ENCODE measurements at regions not wholly inside any gene's neighbourhood (a gene's known extent, or its start where the extent isn't known, plus 50 kb on each side); places are given as distances from the start of the nearest gene placed in this dataset.

GRCh38 chr9:85213650-85214607, 527.8 kb downstream of the AGTPBP1 start:
- H3K36me3 ChIP-seq (ENCODE audit: control insufficient read depth in 2 of 3, insufficient read depth in 3 of 3, low read length in 3 of 3) = no peaks in the 10 kb centered on the region
- no peaks in the 10 kb centered on the region for H3K27me3 ChIP-seq (ENCODE audit: control insufficient read depth, insufficient read depth, low read length)
- DNase-seq (no peak), FAIRE-seq (no peak)
- H3K4me1 ChIP-seq (ENCODE audit: control insufficient read depth in 2 of 3, insufficient read depth in 2 of 3, low read depth in 1 of 3, low read length in 3 of 3) = no peaks in the 10 kb centered on the region
- H3K4me3 ChIP-seq (ENCODE audit: low read length in 3 of 3) = no peak overlapping the region
- no peak overlapping the region for H3K27ac ChIP-seq (ENCODE audit: low read depth in 2 of 2, low read length in 2 of 2)
- no peak for TF ChIP-seq CTCF (IDR thresholded peaks at IDR 0.05; ENCODE audit: borderline replicate concordance, extremely low read depth, insufficient read depth)
- intact Hi-C loops (cut with DNase I) = no loop called here
- no peaks in the 10 kb centered on the region for H3K9me3 ChIP-seq (ENCODE audit: control insufficient read depth in 2 of 3, insufficient read depth in 1 of 3, low read length in 3 of 3)
- H3K9ac ChIP-seq (ENCODE audit: low read length in 3 of 3) = no peak overlapping the region

GRCh38 chr9:85212887-85213286, 528.9 kb downstream of the AGTPBP1 start:
- no peak for FAIRE-seq
- H3K4me3 ChIP-seq (ENCODE audit: low read length in 3 of 3) = no peak overlapping the region
- H3K9ac ChIP-seq (ENCODE audit: low read length in 3 of 3) = no peak overlapping the region

GRCh38 chr9:85212209-85212608, 529.5 kb downstream of the AGTPBP1 start:
- FAIRE-seq = no peak
- intact Hi-C loops (cut with DNase I) = no loop called here

More at GRCh38 chr9:85212887-85213286, 528.9 kb downstream of the AGTPBP1 start:
- no peaks in the 10 kb centered on the region for H3K9me3 ChIP-seq (ENCODE audit: control insufficient read depth in 2 of 3, insufficient read depth in 1 of 3, low read length in 3 of 3)
- no peaks in the 10 kb centered on the region for H3K4me1 ChIP-seq (ENCODE audit: control insufficient read depth in 2 of 3, insufficient read depth in 2 of 3, low read depth in 1 of 3, low read length in 3 of 3)
- TF ChIP-seq CTCF (IDR thresholded peaks at IDR 0.05; ENCODE audit: borderline replicate concordance, extremely low read depth, insufficient read depth) = no peak
- no peaks in the 10 kb centered on the region for H3K36me3 ChIP-seq (ENCODE audit: control insufficient read depth in 2 of 3, insufficient read depth in 3 of 3, low read length in 3 of 3)
- no peak overlapping the region for H3K27ac ChIP-seq (ENCODE audit: low read depth in 2 of 2, low read length in 2 of 2)
- no peaks in the 10 kb centered on the region for H3K27me3 ChIP-seq (ENCODE audit: control insufficient read depth, insufficient read depth, low read length)
- intact Hi-C loops (cut with DNase I) = no loop called here
- DNase-seq = no peak

More at GRCh38 chr9:85212209-85212608, 529.5 kb downstream of the AGTPBP1 start:
- Histone ChIP-seq H3K9ac (ENCODE audit: low read length in 3 of 3) (no peak overlapping the region), H3K9me3 (ENCODE audit: control insufficient read depth in 2 of 3, insufficient read depth in 1 of 3, low read length in 3 of 3) (no peaks in the 10 kb centered on the region), H3K36me3 (ENCODE audit: control insufficient read depth in 2 of 3, insufficient read depth in 3 of 3, low read length in 3 of 3) (no peaks in the 10 kb centered on the region), H3K27me3 (ENCODE audit: control insufficient read depth, insufficient read depth, low read length) (no peaks in the 10 kb centered on the region), H3K4me1 (ENCODE audit: control insufficient read depth in 2 of 3, insufficient read depth in 2 of 3, low read depth in 1 of 3, low read length in 3 of 3) (no peaks in the 10 kb centered on the region), H3K27ac (ENCODE audit: low read depth in 2 of 2, low read length in 2 of 2) (no peak overlapping the region), H3K4me3 (ENCODE audit: low read length in 3 of 3) (no peak overlapping the region)
- DNase-seq = no peak
- TF ChIP-seq CTCF (IDR thresholded peaks at IDR 0.05; ENCODE audit: borderline replicate concordance, extremely low read depth, insufficient read depth) = no peak
